Fibroblast of the conjunctiva (primary cell): ENCODE measurements at regions not wholly inside any gene's neighbourhood (a gene's known extent, or its start where the extent isn't known, plus 50 kb on each side); places are given as distances from the start of the nearest gene placed in this dataset.
"Not testable (repeated sequence)": the region's sequence is repeated elsewhere in the genome, so short reads cannot be mapped to it uniquely, and the experiment has no call there.

ENCODE experiments used
- DNase-seq: peaks from one replicate; pipeline ENCODE4 v3.0.0-alpha.2; 2010; ENCODE audit warnings: low read depth

DNA sequence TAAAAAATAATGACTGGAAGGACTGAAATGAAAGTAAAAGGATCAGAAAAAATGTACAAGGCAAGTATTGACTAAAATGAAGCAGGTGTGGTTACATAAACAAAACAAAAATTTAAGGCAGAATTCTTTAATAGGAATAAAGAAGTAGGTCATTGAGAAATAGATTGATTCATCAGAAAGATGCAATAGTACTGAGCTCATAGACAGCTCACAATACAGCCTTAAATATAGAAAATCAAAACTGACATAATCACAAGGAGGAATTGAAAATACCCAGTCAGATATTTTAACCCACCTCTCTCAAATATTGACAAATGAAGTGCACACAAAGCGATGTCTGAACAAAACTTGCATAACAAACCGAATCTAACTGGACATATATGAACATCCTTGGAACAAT is 366.8 kb upstream of the DPYD start:
- DNase-seq: no peak

GRCh38 chr1:98286656-98287055 is 365.8 kb upstream of the DPYD start:
- DNase-seq: no peak

GRCh38 chr1:98285286-98285685 is 364.5 kb upstream of the DPYD start:
- DNase-seq: not testable (repeated sequence)

DNA sequence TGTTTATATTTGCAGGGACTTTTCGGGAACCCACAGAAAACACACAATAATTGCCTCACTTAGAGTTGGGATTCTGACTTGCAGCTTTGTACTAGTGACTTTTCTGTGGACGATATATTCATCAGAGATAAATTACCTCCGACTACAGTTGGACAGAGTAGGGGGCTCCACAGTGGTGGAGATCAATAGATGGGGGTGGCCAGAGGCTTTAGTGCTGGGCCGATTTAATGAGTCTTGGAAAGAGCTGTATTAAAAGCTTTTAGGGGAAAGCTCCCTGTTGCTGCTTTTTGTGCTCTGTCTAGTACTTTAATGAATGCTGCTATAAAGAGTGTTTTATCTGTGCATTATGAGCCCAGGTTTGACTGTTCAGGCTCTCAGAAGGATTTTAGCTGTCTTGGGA is 359.2 kb upstream of the DPYD start:
- no peak for DNase-seq

DNA sequence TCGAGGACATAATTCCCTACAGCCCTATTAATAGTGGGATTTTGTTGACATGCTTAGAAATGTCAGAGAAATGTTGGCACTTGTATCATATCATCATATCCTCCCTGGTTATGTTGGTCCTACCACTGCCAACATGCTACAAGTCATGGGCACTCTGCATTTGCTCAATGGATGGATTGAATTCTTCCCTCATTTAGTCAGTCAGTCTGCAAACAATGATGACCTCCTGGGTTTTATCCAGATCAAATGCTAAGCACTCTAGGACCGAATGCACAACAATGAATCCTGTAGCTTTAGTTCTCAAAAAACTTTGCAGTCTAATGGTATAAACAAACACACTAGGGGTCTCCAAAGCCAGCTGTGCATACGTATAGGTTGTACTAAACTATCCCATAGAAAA is 357.2 kb upstream of the DPYD start:
- no peak for DNase-seq

GRCh38 chr1:98277118-98277517 is 356.3 kb upstream of the DPYD start:
- DNase-seq: no peak

DNA sequence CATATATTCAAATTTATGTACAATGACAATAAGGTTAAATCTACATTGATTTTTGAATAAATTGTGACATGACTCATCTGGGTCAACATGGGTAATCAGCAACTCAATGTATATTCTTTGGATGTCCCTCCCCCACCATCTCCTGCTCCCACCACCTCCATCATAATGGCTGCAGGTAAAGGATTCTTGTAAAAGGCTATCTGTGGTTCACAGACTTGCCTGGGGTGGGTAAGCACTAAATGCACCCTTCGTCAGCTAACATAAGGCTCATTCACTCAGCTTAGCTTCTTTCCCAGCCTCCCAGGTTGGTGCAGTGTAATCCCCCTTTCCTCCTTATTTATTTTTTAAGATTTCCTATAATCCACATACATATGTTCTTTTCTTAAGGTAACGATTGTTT is 355.7 kb upstream of the DPYD start:
- DNase-seq: no peak

DNA sequence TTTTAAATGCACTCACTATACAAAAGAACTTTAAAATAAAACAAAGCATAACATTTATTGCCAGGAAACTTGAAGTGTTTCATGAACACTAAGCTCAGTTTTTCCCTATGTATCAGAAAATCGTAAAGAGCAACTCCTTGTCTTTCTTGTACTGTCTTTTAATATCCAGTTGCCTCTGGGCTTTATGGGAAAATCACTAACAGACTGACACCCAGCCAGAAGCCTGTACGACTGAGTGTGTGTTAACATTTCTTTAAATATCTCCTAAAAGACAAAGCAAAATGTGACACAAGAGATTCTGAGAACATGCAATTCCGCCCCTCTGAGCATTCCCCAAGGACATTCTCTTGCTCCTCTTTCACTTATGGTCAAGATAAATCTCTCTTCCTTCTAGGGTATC is 347.5 kb upstream of the DPYD start:
- no peak for DNase-seq

DNA sequence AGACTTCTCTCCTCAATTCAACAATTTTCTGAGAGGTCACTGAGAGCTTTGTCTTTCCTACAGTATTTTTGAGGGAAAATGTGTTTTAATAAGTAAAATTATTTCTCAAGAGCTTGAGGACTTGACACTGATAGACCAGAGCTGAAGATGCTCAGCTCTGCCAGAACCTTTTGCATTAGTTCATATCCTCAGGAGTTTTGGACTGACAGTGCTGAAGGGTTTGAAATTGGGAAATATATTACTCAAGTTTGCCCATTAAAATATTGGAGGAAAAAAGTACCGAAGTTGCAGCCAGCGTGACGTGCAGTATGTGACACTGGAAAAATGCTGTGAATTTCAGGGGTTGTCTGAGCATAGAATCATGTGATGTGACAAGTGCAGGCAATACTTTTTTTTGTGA is 346.6 kb upstream of the DPYD start:
- no peak for DNase-seq

- no peak for DNase-seq
These were observed 343.9 kb upstream of the DPYD start for GRCh38 chr1:98264727-98265126.

DNA sequence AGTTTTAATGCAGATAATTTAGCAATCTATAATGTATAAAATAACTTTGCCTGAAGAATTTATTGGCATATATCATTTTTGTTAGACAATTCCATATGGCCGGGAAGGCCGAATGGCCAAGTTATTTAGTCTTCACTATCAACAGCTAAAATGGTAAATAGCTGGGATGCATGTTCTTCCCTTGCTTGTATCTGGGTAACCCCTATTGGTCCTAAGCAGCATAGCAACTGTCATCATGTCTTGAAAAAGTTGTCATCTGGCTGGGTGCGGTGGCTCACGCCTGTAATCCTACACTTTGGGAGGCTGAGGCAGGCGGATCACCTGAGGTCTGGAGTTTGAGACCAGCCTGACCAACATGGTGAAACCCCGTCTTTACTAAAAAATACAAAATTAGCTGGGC is 340.0 kb upstream of the DPYD start:
- no peak for DNase-seq

GRCh38 chr1:98260412-98260811 is 339.6 kb upstream of the DPYD start:
- DNase-seq: no peak

GRCh38 chr1:98256700-98257099 is 335.9 kb upstream of the DPYD start:
- DNase-seq: no peak

DNA sequence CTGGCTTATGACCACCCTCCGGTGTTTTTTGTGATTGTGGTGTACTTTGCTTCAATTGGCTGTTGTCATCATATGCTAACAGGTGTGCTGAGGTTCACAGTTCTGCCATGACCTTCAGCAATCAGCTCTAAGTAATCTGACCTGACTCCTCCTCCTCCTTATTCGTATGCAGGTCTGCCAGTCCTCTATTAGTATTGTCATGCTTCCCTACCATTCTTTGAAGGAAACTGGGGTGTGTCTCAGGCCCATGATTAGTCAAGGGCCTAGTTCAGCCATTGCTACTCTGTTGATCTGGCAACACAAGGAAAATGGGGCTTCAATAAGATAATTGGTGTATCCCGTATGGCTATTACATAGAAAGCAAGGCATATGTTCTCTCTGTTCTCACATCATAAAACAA is 332.3 kb upstream of the DPYD start:
- no peak for DNase-seq

GRCh38 chr1:98251497-98251896 is 330.7 kb upstream of the DPYD start:
- no peak for DNase-seq

- no peak for DNase-seq
These were observed 311.8 kb upstream of the DPYD start for GRCh38 chr1:98232678-98233077.

GRCh38 chr1:98222706-98223105 is 301.9 kb upstream of the DPYD start:
- no peak for DNase-seq

DNA sequence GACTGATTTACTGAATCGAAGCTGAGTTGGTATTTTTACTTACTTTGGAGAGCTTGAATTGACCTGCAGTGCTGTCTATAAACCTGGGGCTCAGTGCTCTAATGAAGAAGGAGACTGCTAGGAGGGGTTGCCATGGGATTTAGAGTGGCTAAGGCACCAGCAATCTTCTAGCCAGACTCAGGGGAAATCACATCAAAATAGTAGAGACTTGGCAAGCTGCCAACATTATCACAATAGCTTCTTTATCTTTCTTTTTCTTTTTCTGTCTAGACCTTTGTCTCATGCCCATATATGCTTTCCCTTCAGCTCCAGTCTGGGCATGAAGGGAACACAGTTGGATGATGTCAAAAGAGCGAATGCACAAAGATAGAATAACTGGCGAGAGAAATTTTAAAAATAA is 301.1 kb upstream of the DPYD start:
- no peak for DNase-seq

- DNase-seq: no peak
These were observed 296.8 kb upstream of the DPYD start for GRCh38 chr1:98217601-98218000.

DNA sequence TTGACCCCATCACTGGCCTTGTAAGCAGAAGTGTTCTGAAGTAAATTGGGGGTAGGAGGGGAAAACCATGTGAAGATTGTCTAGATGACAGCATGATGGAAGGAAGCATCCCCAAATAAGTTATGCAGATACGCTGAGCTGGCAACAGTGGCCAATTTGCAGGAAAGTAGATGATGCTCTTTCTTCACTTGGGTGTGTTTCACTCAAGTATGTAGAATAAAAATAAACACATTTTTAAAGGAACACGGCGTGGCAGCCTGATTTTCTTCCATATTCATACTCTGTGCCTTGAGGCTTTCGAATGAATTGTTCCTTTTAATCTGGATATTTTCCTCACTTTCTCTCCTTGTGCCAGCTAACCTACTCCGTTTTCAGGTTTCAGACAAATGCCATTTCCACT is 295.5 kb upstream of the DPYD start:
- no peak for DNase-seq

- no peak for DNase-seq
These were observed 290.5 kb upstream of the DPYD start for GRCh38 chr1:98211271-98211845.

DNA sequence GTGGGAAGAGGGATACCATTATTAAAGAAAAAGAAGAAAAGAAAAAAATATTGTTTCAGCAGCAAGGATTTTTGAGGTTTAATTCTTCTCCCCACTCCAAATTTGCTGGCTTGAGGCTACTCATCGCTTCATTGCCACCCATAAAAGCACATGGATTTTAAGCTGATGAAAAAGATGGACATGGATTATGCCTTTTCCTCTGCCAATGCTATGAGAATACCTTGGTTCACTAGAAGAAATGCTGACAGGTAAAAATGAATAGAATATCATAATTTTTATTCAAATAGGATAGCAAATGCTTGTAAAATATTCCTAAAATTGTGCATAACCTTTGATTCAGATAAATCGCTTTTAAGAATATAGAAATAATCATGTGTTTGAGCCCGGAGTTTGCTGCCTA is 289.7 kb upstream of the DPYD start:
- no peak for DNase-seq

GRCh38 chr1:98210064-98210463 is 289.2 kb upstream of the DPYD start:
- DNase-seq: no peak

- no peak for DNase-seq
These were observed 284.6 kb upstream of the DPYD start for GRCh38 chr1:98205291-98206017.
